ENCODE measurements at regions not wholly inside any gene's neighbourhood (a gene's known extent, or its start where the extent isn't known, plus 50 kb on each side); places are given as distances from the start of the nearest gene placed in this dataset.

GRCh38 chr3:110133971-110134370, 796.6 kb upstream of the DPPA4 start:
- no peaks in the 10 kb centered on the region for H3K36me3 ChIP-seq (ENCODE audit: control insufficient read depth, insufficient read depth, low read length)
- DNase-seq (ENCODE audit: low read depth) (no peak), FAIRE-seq (no peak)
- H3K4me3 ChIP-seq (ENCODE audit: low read depth, low read length), result no peak overlapping the region
- no peak for TF ChIP-seq CTCF (IDR thresholded peaks at IDR 0.05; ENCODE audit: insufficient read depth, low read length, severe bottlenecking)
- no peaks in the 10 kb centered on the region for H3K27me3 ChIP-seq (ENCODE audit: control insufficient read depth, insufficient read depth, low read length)

GRCh38 chr3:110139048-110139447, 801.7 kb upstream of the DPPA4 start:
- DNase-seq (ENCODE audit: low read depth), result peak; percentile 33
- H3K27me3 ChIP-seq (ENCODE audit: control insufficient read depth, insufficient read depth, low read length), result no peaks in the 10 kb centered on the region
- H3K36me3 ChIP-seq (ENCODE audit: control insufficient read depth, insufficient read depth, low read length), result no peaks in the 10 kb centered on the region
- no peak overlapping the region for H3K4me3 ChIP-seq (ENCODE audit: low read depth, low read length)
- TF ChIP-seq CTCF (IDR thresholded peaks at IDR 0.05; ENCODE audit: insufficient read depth, low read length, severe bottlenecking), result no peak
- FAIRE-seq, result no peak

GRCh38 chr3:110139821-110140220, 802.5 kb upstream of the DPPA4 start:
- no peak for TF ChIP-seq CTCF (IDR thresholded peaks at IDR 0.05; ENCODE audit: insufficient read depth, low read length, severe bottlenecking)
- H3K27me3 ChIP-seq (ENCODE audit: control insufficient read depth, insufficient read depth, low read length), result no peaks in the 10 kb centered on the region
- DNase-seq (ENCODE audit: low read depth), result no peak
- FAIRE-seq, result no peak
- no peak overlapping the region for H3K4me3 ChIP-seq (ENCODE audit: low read depth, low read length)
- no peaks in the 10 kb centered on the region for H3K36me3 ChIP-seq (ENCODE audit: control insufficient read depth, insufficient read depth, low read length)

- TF ChIP-seq CTCF (IDR thresholded peaks at IDR 0.05; ENCODE audit: insufficient read depth, low read length, severe bottlenecking), result no peak
- no peaks in the 10 kb centered on the region for H3K36me3 ChIP-seq (ENCODE audit: control insufficient read depth, insufficient read depth, low read length)
- DNase-seq (ENCODE audit: low read depth) (no peak), FAIRE-seq (no peak)
- H3K27me3 ChIP-seq (ENCODE audit: control insufficient read depth, insufficient read depth, low read length), result no peaks in the 10 kb centered on the region
- H3K4me3 ChIP-seq (ENCODE audit: low read depth, low read length), result no peak overlapping the region
Observed at GRCh38 chr3:110149763-110150162, 812.4 kb upstream of the DPPA4 start.

- Histone ChIP-seq H3K36me3 (ENCODE audit: control insufficient read depth, insufficient read depth, low read length) (no peaks in the 10 kb centered on the region), H3K4me3 (ENCODE audit: low read depth, low read length) (no peak overlapping the region), H3K27me3 (ENCODE audit: control insufficient read depth, insufficient read depth, low read length) (no peaks in the 10 kb centered on the region)
- DNase-seq (ENCODE audit: low read depth), result no peak
- no peak for TF ChIP-seq CTCF (IDR thresholded peaks at IDR 0.05; ENCODE audit: insufficient read depth, low read length, severe bottlenecking)
- no peak for FAIRE-seq
Observed at GRCh38 chr3:110157221-110157620, 819.9 kb upstream of the DPPA4 start.

GRCh38 chr3:110164632-110165369, 827.5 kb upstream of the DPPA4 start:
- DNase-seq (ENCODE audit: low read depth) (no peak), FAIRE-seq (no peak)
- TF ChIP-seq CTCF (IDR thresholded peaks at IDR 0.05; ENCODE audit: insufficient read depth, low read length, severe bottlenecking), result no peak
- H3K36me3 ChIP-seq (ENCODE audit: control insufficient read depth, insufficient read depth, low read length), result no peaks in the 10 kb centered on the region
- no peak overlapping the region for H3K4me3 ChIP-seq (ENCODE audit: low read depth, low read length)
- no peaks in the 10 kb centered on the region for H3K27me3 ChIP-seq (ENCODE audit: control insufficient read depth, insufficient read depth, low read length)

Measured in bronchial epithelial cell (primary cell).